K562 (cell line): ENCODE measurements at regions not wholly inside any gene's neighbourhood (a gene's known extent, or its start where the extent isn't known, plus 50 kb on each side); places are given as distances from the start of the nearest gene placed in this dataset.

Source experiments
- ATAC-seq: fragments of 200-7000 bp; cut with Tn5 transposase; 3 replicates; pipeline ENCODE4 v1.9.1; 2020; ENCODE audit warnings: moderate library complexity
- BruUV-seq: library from RNA; stranded (reverse); fragments of 400-500 nt; replicated peaks from 2 replicates; lab custom pipeline; 2021; lab: Mats Ljungman, UMichigan
- CTCF ChIA-PET: fragments of 300-600 bp; formaldehyde crosslinking; extraction: SDS; loops from one replicate; lab custom pipeline; 2021; ENCODE audit warnings: low intra/inter-chr PET ratio; lab: Yijun Ruan, JAX
- POLR2A ChIA-PET: fragments of 300-600, 350-650 bp; sonication (Branson Sonifier 250); formaldehyde crosslinking; extraction: SDS; loops from one replicate; lab custom pipeline; 2021; ENCODE audit warnings: antibody characterized with exemption, inconsistent platforms; lab: Yijun Ruan, JAX
- DNase-seq, 4 experiments: peaks; one replicate each; pipeline versions ENCODE4 v3.0.0 to v3.0.0-alpha.2; 2011 to 2018; ENCODE audit warnings: low spot score in 3 of 4, mixed read lengths in 3 of 4; ENCODE audit errors: extremely low read depth in 1 of 4
- FAIRE-seq: peaks from 2 replicates; lab custom pipeline; 2011; peaks lifted over from hg19 to GRCh38; lab: Jason Lieb, UNC
- H2AFZ ChIP-seq: 2 replicates; pipeline ENCODE4 v1.6.0; 2011; ENCODE audit warnings: low read depth, low read length, control low read depth, inconsistent platforms
- H3K27ac ChIP-seq: fragments of 200-600 bp; 3 replicates; pipeline ENCODE4 v1.8.0; 2011; ENCODE audit warnings: low read depth, mild to moderate bottlenecking, control low read depth, inconsistent platforms, low read length, moderate library complexity, mixed read lengths; ENCODE audit errors: extremely low read depth
- H3K27me3 ChIP-seq, 2 experiments: fragments of 300-600 bp in 1 of 2; 2 replicates in 1 of 2; 3 replicates in 1 of 2; pipeline versions ENCODE4 v1.6.0 to v1.8.0; 2011; ENCODE audit warnings: inconsistent platforms in 2 of 2, low read length in 2 of 2, mild to moderate bottlenecking in 1 of 2, mixed read lengths in 1 of 2, moderate library complexity in 1 of 2; ENCODE audit not compliant: control insufficient read depth in 2 of 2, insufficient read depth in 2 of 2
- H3K36me3 ChIP-seq: fragments of 300-600 bp; 3 replicates; pipeline ENCODE4 v1.8.0; 2011; ENCODE audit warnings: mild to moderate bottlenecking, low read length, inconsistent platforms; ENCODE audit not compliant: control insufficient read depth, insufficient read depth
- H3K4me1 ChIP-seq, 2 experiments: fragments of 200-600 bp in 1 of 2; replicated peaks in 1 of 2; 2 replicates in 1 of 2; 3 replicates in 1 of 2; pipeline versions ENCODE4 v1.5.1 to v1.8.0; 2011; ENCODE audit warnings: inconsistent platforms in 2 of 2, low read length in 2 of 2, mild to moderate bottlenecking in 1 of 2, mixed read lengths in 1 of 2, moderate library complexity in 1 of 2; ENCODE audit not compliant: control insufficient read depth in 2 of 2, insufficient read depth in 2 of 2
- H3K4me2 ChIP-seq: 2 replicates; pipeline ENCODE4 v1.6.1; 2011; ENCODE audit warnings: low read length, control low read depth, inconsistent platforms, mixed read lengths; ENCODE audit not compliant: insufficient read depth
- H3K4me3 ChIP-seq: fragments of 200-600 bp; sonication (generic), shearing (Covaris generic); 2 replicates; pipeline ENCODE4 v1.5.1; 2016; ENCODE audit warnings: control low read depth, inconsistent platforms
- H3K79me2 ChIP-seq: fragments of 200-600 bp; 3 replicates; pipeline ENCODE4 v1.8.0; 2011; ENCODE audit warnings: low read length, inconsistent platforms; ENCODE audit not compliant: control insufficient read depth, insufficient read depth
- H3K9ac ChIP-seq, 2 experiments: 2 replicates each; pipeline versions ENCODE4 v1.6.0 to v1.6.1; 2011; ENCODE audit warnings: low read depth in 2 of 2, low read length in 2 of 2, control low read depth in 1 of 2, inconsistent platforms in 1 of 2, mild to moderate bottlenecking in 1 of 2, mixed read lengths in 1 of 2; ENCODE audit not compliant: insufficient read depth in 1 of 2
- H3K9me1 ChIP-seq: one replicate; pipeline ENCODE4 v1.6.0; 2011; ENCODE audit warnings: inconsistent platforms, mild to moderate bottlenecking, low read length, moderate library complexity; ENCODE audit not compliant: control insufficient read depth, insufficient read depth
- H3K9me3 ChIP-seq: replicated peaks from 2 replicates; pipeline ENCODE4 v1.5.1; 2011; ENCODE audit warnings: low read depth, low read length, inconsistent platforms; ENCODE audit not compliant: control insufficient read depth, insufficient read depth
- H4K20me1 ChIP-seq: replicated peaks from 2 replicates; pipeline ENCODE4 v1.6.1; 2011; ENCODE audit warnings: low read length, inconsistent platforms, mixed read lengths; ENCODE audit not compliant: control insufficient read depth, insufficient read depth
- CHAMP1 ChIP-seq: fragments of 450-650 bp; IDR thresholded peaks from 2 replicates; pipeline ENCODE4 v1.6.1; 2016; ENCODE audit warnings: mild to moderate bottlenecking
- HDAC3 ChIP-seq: fragments of 450-650 bp; IDR thresholded peaks from 2 replicates; pipeline ENCODE4 v1.6.1; 2018; ENCODE audit warnings: borderline replicate concordance, mild to moderate bottlenecking, moderate library complexity; ENCODE audit not compliant: partially characterized antibody
- HDGF ChIP-seq: fragments of 450-650 bp; IDR thresholded peaks from 2 replicates; pipeline ENCODE4 v1.6.1; 2016
- IRF9 ChIP-seq: fragments of 450-650 bp; IDR thresholded peaks from 2 replicates; pipeline ENCODE4 v1.6.1; 2016; ENCODE audit warnings: missing biosample characterization, missing genetic modification characterization
- MNT ChIP-seq, 2 experiments: fragments of 450-650 bp; conservative IDR thresholded peaks; 2 replicates each; pipeline ENCODE4 v1.6.1; 2017; ENCODE audit warnings: mild to moderate bottlenecking in 2 of 2, moderate library complexity in 2 of 2
- NFIC ChIP-seq: fragments of 450-650 bp; IDR thresholded peaks from 2 replicates; pipeline ENCODE4 v1.6.1; 2017; ENCODE audit warnings: mild to moderate bottlenecking, inconsistent platforms
- PTBP1 ChIP-seq: fragments of 200-400 bp; formaldehyde crosslinking; IDR thresholded peaks from 2 replicates; pipeline ENCODE4 v1.6.1; 2017; ENCODE audit warnings: low read depth, low read length
- RBFOX2 ChIP-seq: fragments of 200-400 bp; formaldehyde crosslinking; IDR thresholded peaks from 2 replicates; pipeline ENCODE4 v1.6.1; 2017; ENCODE audit warnings: low read depth, mild to moderate bottlenecking, low read length, moderate library complexity
- SMAD1 ChIP-seq: fragments of 150-350 bp; IDR thresholded peaks from 2 replicates; pipeline ENCODE4 v1.6.1; 2014; ENCODE audit warnings: low read length, low read depth; ENCODE audit not compliant: partially characterized antibody
- U2AF1 ChIP-seq: fragments of 200-400 bp; formaldehyde crosslinking; optimal IDR thresholded peaks from 2 replicates; pipeline ENCODE3; 2017; ENCODE audit warnings: mild to moderate bottlenecking, low read depth, low read length, moderate library complexity
- ZC3H8 ChIP-seq: fragments of 450-650 bp; IDR thresholded peaks from 2 replicates; pipeline ENCODE4 v1.6.1; 2017
- ZFP91 ChIP-seq: sonication (generic); formaldehyde crosslinking; IDR thresholded peaks from 2 replicates; pipeline ENCODE4 v1.8.0; 2022; ENCODE audit warnings: mild to moderate bottlenecking, missing genetic modification reagents
- ZNF212 ChIP-seq: fragments of 450-650 bp; formaldehyde crosslinking; IDR thresholded peaks from 2 replicates; pipeline ENCODE4 v1.4.0; 2020; ENCODE audit warnings: mild to moderate bottlenecking
- WGBS: fragments of 100-300 bp; shearing (Covaris generic); methylation state at CpG from one replicate; pipeline ENCODE4 v1.1.6; 2016; ENCODE audit warnings: low coverage, mixed read lengths; ENCODE audit not compliant: insufficient coverage; ENCODE audit errors: missing lambda C conversion rate; 5-methylcytosine and 5-hydroxymethylcytosine counted together
- in situ Hi-C: fragments of 300-500 bp; cut with MboI; formaldehyde crosslinking; loops from 4 replicates; pipeline ENCODE4 v1.15.0; 2018; ENCODE audit warnings: inconsistent platforms, mixed read lengths
- intact Hi-C: fragments of 100-400 bp; cut with micrococcal nuclease; formaldehyde crosslinking; loops from 2 replicates; pipeline ENCODE4 v1.14.2; 2022

DNA sequence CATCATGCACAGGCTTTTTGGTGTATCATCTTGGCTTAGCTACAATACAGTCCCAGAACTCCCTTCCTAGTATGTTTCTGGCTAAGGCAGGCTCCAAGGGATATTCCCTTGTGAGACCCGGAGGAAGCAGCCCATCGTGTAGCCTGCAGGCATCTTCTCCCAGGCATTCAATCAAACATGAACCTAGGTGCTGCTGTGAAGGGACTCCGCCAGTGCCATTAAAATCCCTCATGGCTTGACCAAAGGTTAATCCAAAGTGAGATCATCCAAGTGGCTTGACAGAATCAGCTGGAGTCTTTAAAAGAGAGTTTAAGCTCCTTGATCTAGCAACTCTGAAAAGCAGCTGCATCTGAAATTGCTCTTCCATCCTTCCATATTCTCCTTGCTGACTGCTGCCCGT, 333.9 kb downstream of the DIRAS2 start (continued):
- no peak for TF ChIP-seq U2AF1
- TF ChIP-seq IRF9 (tag), result no peak
- TF ChIP-seq ZFP91 (CRISPR knock-in tag), result no peak

DNA sequence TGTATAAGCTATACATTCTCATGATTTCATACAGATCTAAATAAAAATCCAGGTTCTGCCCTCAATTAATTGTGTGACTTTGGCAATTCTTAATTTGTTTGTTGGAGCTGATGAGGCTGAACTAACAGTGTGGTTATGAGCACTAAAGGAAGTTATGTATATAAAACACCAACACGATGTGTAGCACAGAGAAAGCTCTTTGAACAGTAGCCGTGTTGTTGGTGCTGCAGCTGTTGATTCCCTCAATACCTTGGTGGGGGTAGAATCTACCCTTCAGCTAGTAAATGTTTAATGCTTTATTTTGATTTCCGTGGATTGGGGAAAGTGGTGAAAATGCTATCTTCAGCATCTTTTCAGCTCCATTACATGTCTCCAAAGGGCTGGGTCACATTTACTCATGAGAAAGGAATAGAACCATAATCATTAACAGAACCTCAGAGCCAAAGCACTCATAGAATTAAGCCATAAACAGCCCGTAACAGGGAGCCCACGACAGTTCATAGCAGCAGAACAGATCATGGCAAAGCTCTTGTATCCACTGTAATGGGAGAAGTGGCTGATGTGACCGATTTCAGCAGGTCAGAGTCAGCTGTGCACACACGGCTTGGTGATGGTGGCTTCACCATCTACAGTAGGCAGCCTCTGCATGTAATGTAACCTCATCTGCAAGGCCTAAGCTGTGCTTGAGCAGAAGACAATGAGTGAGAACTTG, 332.7 kb downstream of the DIRAS2 start:
- H3K9me3 ChIP-seq, result no peaks in the 10 kb centered on the region
- no peak overlapping the region for H2AFZ ChIP-seq
- 0 out of 5 replicates have a peak, but pooled peaks cover 0 to 3% of the 10 kb centered on the region in 2 experiments for H3K27me3 ChIP-seq
- no peak overlapping the region for H3K27ac ChIP-seq
- BruUV-seq, result no TSS peak
- H3K9ac ChIP-seq, result no peak overlapping the region
- H3K9me1 ChIP-seq, result no peaks in the 10 kb centered on the region
- in situ Hi-C loops (no loop called here), intact Hi-C loops (no loop called here)
- H3K36me3 ChIP-seq, result no peaks in the 10 kb centered on the region
- 2% methylated on average over 7 of the region's 7 CpGs for WGBS
- H3K4me1 ChIP-seq, result no peaks in the 10 kb centered on the region
- FAIRE-seq, result no peak
- no peak overlapping the region for H3K4me2 ChIP-seq
- DNase-seq, result no peak
- ChIA-PET POLR2A (interaction anchor here (0.6 kb wide), 3 partner anchors 305 to 898 kb away, joined by 3 read pairs; no protein-coding TSS in a partner anchor), CTCF (no interaction called here)
- no peak for ATAC-seq
- H3K4me3 ChIP-seq, result no peak overlapping the region
- no peaks in the 10 kb centered on the region for H3K79me2 ChIP-seq
- no peaks in the 10 kb centered on the region for H4K20me1 ChIP-seq
- TF ChIP-seq PTBP1, result no peak
- no peak for TF ChIP-seq NFIC
- no peak for TF ChIP-seq ZC3H8
- no peak for TF ChIP-seq HDGF
- TF ChIP-seq CHAMP1, result no peak
- no peak for TF ChIP-seq MNT (conservative IDR thresholded peaks at IDR 0.05)
- no peak for TF ChIP-seq SMAD1
- no peak for TF ChIP-seq RBFOX2
- no peak for TF ChIP-seq HDAC3
- no peak for TF ChIP-seq ZNF212 (CRISPR knock-in tag)
